ENCODE measurements at regions not wholly inside any gene's neighbourhood (a gene's known extent, or its start where the extent isn't known, plus 50 kb on each side); places are given as distances from the start of the nearest gene placed in this dataset.

- TF ChIP-seq GATA3 (IDR thresholded peaks at IDR 0.05; ENCODE audit: low read depth, low read length), result no peak
- no peak for TF ChIP-seq GATA2 (IDR thresholded peaks at IDR 0.05; ENCODE audit: low read depth, low read length)
Measured at GRCh38 chrX:15191830-15192229, 78.1 kb downstream of the ASB9 start.

All from SH-SY5Y (cell line).